H1 (cell line): ENCODE measurements at regions not wholly inside any gene's neighbourhood (a gene's known extent, or its start where the extent isn't known, plus 50 kb on each side); places are given as distances from the start of the nearest gene placed in this dataset.

Experiments
- CTCF ChIA-PET: fragments of 300-600 bp; sonication (Branson Sonifier 250); formaldehyde crosslinking; loops from one replicate; lab custom pipeline; 2021; ENCODE audit not compliant: partially characterized antibody; lab: Charles Lee
- POLR2A ChIA-PET: fragments of 300-600 bp; sonication (Branson Sonifier 250); formaldehyde crosslinking; loops from one replicate; lab custom pipeline; 2021; ENCODE audit warnings: inconsistent platforms; ENCODE audit not compliant: partially characterized antibody; lab: Charles Lee
- DNase-seq, 2 experiments: peaks; one replicate each; pipeline versions ENCODE4 v3.0.0 to v3.0.0-alpha.2; 2010 to 2022; ENCODE audit warnings: low spot score in 2 of 2, low read depth in 1 of 2, mixed read lengths in 1 of 2
- FAIRE-seq: peaks from 2 replicates; lab custom pipeline; 2011; peaks lifted over from hg19 to GRCh38; lab: Jason Lieb, UNC
- H2AFZ ChIP-seq: 2 replicates; pipeline ENCODE4 v1.8.1; 2012; ENCODE audit warnings: low read length, inconsistent platforms
- H2AK5ac ChIP-seq: 2 replicates; pipeline ENCODE4 v1.6.1; 2013; ENCODE audit warnings: low read depth, low read length
- H2BK120ac ChIP-seq: replicated peaks from 2 replicates; pipeline ENCODE3; 2013; ENCODE audit warnings: low read depth, low read length, inconsistent platforms
- H2BK12ac ChIP-seq: 2 replicates; pipeline ENCODE4 v1.6.1; 2013; ENCODE audit warnings: low read depth, low read length
- H2BK15ac ChIP-seq: 2 replicates; pipeline ENCODE4 v1.6.1; 2013; ENCODE audit warnings: low read length
- H2BK20ac ChIP-seq: 2 replicates; pipeline ENCODE4 v1.6.1; 2013; ENCODE audit warnings: low read length
- H2BK5ac ChIP-seq: 2 replicates; pipeline ENCODE4 v1.6.1; 2013; ENCODE audit warnings: low read depth, low read length
- H3K14ac ChIP-seq: 2 replicates; pipeline ENCODE4 v1.6.1; 2013; ENCODE audit warnings: inconsistent platforms; ENCODE audit not compliant: insufficient read length
- H3K18ac ChIP-seq: 2 replicates; pipeline ENCODE4 v1.6.1; 2013; ENCODE audit warnings: low read length; ENCODE audit errors: extremely low read depth
- H3K23ac ChIP-seq: 2 replicates; pipeline ENCODE4 v1.6.1; 2013; ENCODE audit warnings: inconsistent platforms; ENCODE audit not compliant: insufficient read length
- H3K23me2 ChIP-seq: 2 replicates; pipeline ENCODE4 v1.6.1; 2013; ENCODE audit warnings: low read depth, low read length
- H3K27ac ChIP-seq: 2 replicates; pipeline ENCODE4 v1.6.1; 2011; ENCODE audit warnings: low read depth, low read length, inconsistent platforms
- H3K27me3 ChIP-seq, 4 experiments: replicated peaks in 1 of 4; 1 replicate in 1 of 4; 2 replicates in 3 of 4; pipeline versions ENCODE4 v1.6.1 to v1.8.1; 2011 to 2013; ENCODE audit warnings: low read length in 3 of 4, mild to moderate bottlenecking in 3 of 4, inconsistent platforms in 2 of 4, mixed read lengths in 2 of 4, moderate library complexity in 1 of 4; ENCODE audit not compliant: control insufficient read depth in 3 of 4, insufficient read depth in 3 of 4; ENCODE audit errors: extremely low read depth in 1 of 4
- H3K36me3 ChIP-seq, 4 experiments: 2 replicates each; pipeline versions ENCODE4 v1.6.1 to v1.8.1; 2011 to 2013; ENCODE audit warnings: mild to moderate bottlenecking in 4 of 4, low read length in 3 of 4, moderate library complexity in 2 of 4, control low read depth in 1 of 4, inconsistent platforms in 1 of 4; ENCODE audit not compliant: insufficient read depth in 4 of 4, control insufficient read depth in 2 of 4
- H3K4ac ChIP-seq: replicated peaks from 2 replicates; pipeline ENCODE3; 2013; ENCODE audit warnings: low read length, low read depth, mixed read lengths, inconsistent platforms; ENCODE audit not compliant: insufficient read length
- H3K4me1 ChIP-seq, 4 experiments: replicated peaks in 1 of 4; 1 replicate in 1 of 4; 2 replicates in 3 of 4; pipeline versions ENCODE4 v1.6.1 to v1.8.1; 2011 to 2013; ENCODE audit warnings: low read length in 3 of 4, inconsistent platforms in 2 of 4, mixed read lengths in 1 of 4; ENCODE audit not compliant: insufficient read depth in 4 of 4, control insufficient read depth in 3 of 4
- H3K4me2 ChIP-seq, 2 experiments: 2 replicates each; pipeline versions ENCODE4 v1.6.1 to v1.8.1; 2011 to 2013; ENCODE audit warnings: low read depth in 2 of 2, low read length in 2 of 2, control low read depth in 1 of 2, inconsistent platforms in 1 of 2, mild to moderate bottlenecking in 1 of 2; ENCODE audit not compliant: insufficient read depth in 1 of 2
- H3K4me3 ChIP-seq, 4 experiments: fragments of 200-600, 300-600 bp in 1 of 4; sonication (generic), shearing (Covaris generic), sonication (Bioruptor Twin) in 1 of 4; 2 replicates each; pipeline versions ENCODE4 v1.5.1 to v1.8.1; 2011 to 2016; ENCODE audit warnings: low read length in 4 of 4, low read depth in 3 of 4, control low read depth in 2 of 4, inconsistent platforms in 2 of 4, mild to moderate bottlenecking in 2 of 4, mixed read lengths in 1 of 4, moderate library complexity in 1 of 4; ENCODE audit not compliant: insufficient read depth in 2 of 4; ENCODE audit errors: extremely low read depth in 1 of 4
- H3K56ac ChIP-seq: replicated peaks from 2 replicates; pipeline ENCODE3; 2013; ENCODE audit warnings: low read depth, mild to moderate bottlenecking, mixed read lengths, low read length, inconsistent platforms; ENCODE audit not compliant: insufficient read length
- H3K79me1 ChIP-seq: 2 replicates; pipeline ENCODE4 v1.6.1; 2013; ENCODE audit warnings: low read depth, low read length, control low read depth
- H3K79me2 ChIP-seq, 2 experiments: 2 replicates each; pipeline versions ENCODE4 v1.6.1 to v1.8.1; 2012 to 2013; ENCODE audit warnings: low read length in 2 of 2, mild to moderate bottlenecking in 2 of 2, inconsistent platforms in 1 of 2; ENCODE audit not compliant: insufficient read depth in 2 of 2, control insufficient read depth in 1 of 2
- H3K9ac ChIP-seq, 4 experiments: replicated peaks in 1 of 4; 1 replicate in 1 of 4; 2 replicates in 3 of 4; pipeline versions ENCODE4 v1.6.1 to v1.8.1; 2011 to 2013; ENCODE audit warnings: low read depth in 3 of 4, low read length in 3 of 4, control low read depth in 2 of 4, mild to moderate bottlenecking in 2 of 4, moderate library complexity in 2 of 4, inconsistent platforms in 1 of 4; ENCODE audit errors: extremely low read depth in 1 of 4
- H3K9me3 ChIP-seq, 2 experiments: 2 replicates each; pipeline versions ENCODE4 v1.6.1 to v1.8.1; 2012 to 2013; ENCODE audit warnings: mild to moderate bottlenecking in 2 of 2, moderate library complexity in 2 of 2, control low read depth in 1 of 2, inconsistent platforms in 1 of 2, low read depth in 1 of 2, low read length in 1 of 2, mixed read lengths in 1 of 2; ENCODE audit not compliant: insufficient read depth in 2 of 2
- H4K20me1 ChIP-seq, 2 experiments: replicated peaks in 1 of 2; 2 replicates each; pipeline versions ENCODE3 to v1.8.1; 2011 to 2013; ENCODE audit warnings: inconsistent platforms in 2 of 2, low read length in 2 of 2, mild to moderate bottlenecking in 1 of 2; ENCODE audit not compliant: insufficient read depth in 2 of 2, control insufficient read depth in 1 of 2
- H4K5ac ChIP-seq: 2 replicates; pipeline ENCODE4 v1.6.1; 2013; ENCODE audit warnings: low read length, low read depth, mixed read lengths, inconsistent platforms; ENCODE audit not compliant: insufficient read length
- H4K8ac ChIP-seq: 2 replicates; pipeline ENCODE4 v1.8.0; 2013; ENCODE audit warnings: mild to moderate bottlenecking, moderate library complexity, low read length, inconsistent platforms; ENCODE audit not compliant: insufficient read depth; ENCODE audit errors: extremely low read depth
- H4K91ac ChIP-seq: replicated peaks from 2 replicates; pipeline ENCODE3; 2013; ENCODE audit warnings: low read length, mixed read lengths, inconsistent platforms; ENCODE audit not compliant: insufficient read length
- EZH2 ChIP-seq: fragments of 200-600 bp; sonication (generic); IDR thresholded peaks from 2 replicates; pipeline ENCODE4 v1.7.1; 2012; ENCODE audit warnings: low read depth, mild to moderate bottlenecking, moderate library complexity, low read length, inconsistent platforms; ENCODE audit not compliant: severe bottlenecking
- GABPA ChIP-seq: IDR thresholded peaks from 2 replicates; pipeline ENCODE4 v1.6.1; 2011; ENCODE audit warnings: mild to moderate bottlenecking, low read length, moderate library complexity, borderline replicate concordance; ENCODE audit not compliant: insufficient read depth
- JUND ChIP-seq: IDR thresholded peaks from 2 replicates; pipeline ENCODE4 v1.6.1; 2011; ENCODE audit warnings: mild to moderate bottlenecking, improper control_type of control experiment, low read length
- RAD21 ChIP-seq, 2 experiments: IDR thresholded peaks in 1 of 2; conservative IDR thresholded peaks in 1 of 2; 2 replicates each; pipeline ENCODE4 v1.6.1; 2011; ENCODE audit warnings: low read depth in 2 of 2, low read length in 2 of 2, improper control_type of control experiment in 1 of 2, inconsistent platforms in 1 of 2, mild to moderate bottlenecking in 1 of 2, moderate library complexity in 1 of 2
- SP1 ChIP-seq: IDR thresholded peaks from 2 replicates; pipeline ENCODE4 v1.6.1; 2011; ENCODE audit warnings: low read depth, low read length
- WGBS, 2 experiments: shearing (Covaris generic) in 1 of 2; methylation state at CpG; one replicate each; pipeline versions ENCODE4 v1.1.6 to v1.1.7; 2013 to 2015; ENCODE audit warnings: low lambda C conversion rate in 2 of 2, mixed read lengths in 2 of 2, inconsistent platforms in 1 of 2, low coverage in 1 of 2, missing lambda C conversion rate in 1 of 2; ENCODE audit not compliant: insufficient replicate concordance in 2 of 2, insufficient coverage in 1 of 2, insufficient read length in 1 of 2; ENCODE audit errors: extremely low coverage in 1 of 2, missing lambda C conversion rate in 1 of 2; 5-methylcytosine and 5-hydroxymethylcytosine counted together

GRCh38 chr10:4595719-4596319, 230.2 kb upstream of the AKR1E2 start:
- Histone ChIP-seq H2BK15ac (no peak overlapping the region), H3K9ac (no peak overlapping the region), H3K23me2 (no peaks in the 10 kb centered on the region), H3K79me1 (no peaks in the 10 kb centered on the region), H3K4me2 (no peak overlapping the region), H3K4me1 (no peaks in the 10 kb centered on the region), H2AFZ (no peak overlapping the region), H2BK20ac (no peak overlapping the region), H3K9me3 (no peaks in the 10 kb centered on the region), H3K79me2 (no peaks in the 10 kb centered on the region), H2BK120ac (no peak overlapping the region), H3K18ac (no peak overlapping the region), H4K5ac (no peak overlapping the region), H4K8ac (no peak overlapping the region), H3K14ac (no peak overlapping the region), H3K36me3 (no peaks in the 10 kb centered on the region), H3K27me3 (no peaks in the 10 kb centered on the region), H4K20me1 (no peaks in the 10 kb centered on the region), H4K91ac (no peak overlapping the region), H3K4ac (no peak overlapping the region), H2AK5ac (no peak overlapping the region), H3K23ac (no peak overlapping the region), H3K27ac (no peak overlapping the region), H3K4me3 (no peak overlapping the region), H3K56ac (no peak overlapping the region), H2BK12ac (no peak overlapping the region), H2BK5ac (no peak overlapping the region)
- DNase-seq (no peak), FAIRE-seq (no peak)
- 98% methylated on average over 4 of the region's 4 CpGs; no CpG with 5 or more reads in 1 of the 2 experiments for WGBS, 2 experiments
- TF ChIP-seq GABPA (no peak), JUND (no peak), EZH2 (no peak), SP1 (no peak), RAD21 (IDR thresholded peaks at IDR 0.05 in 1 of 2, conservative IDR thresholded peaks at IDR 0.05 in 1 of 2; ENCODE audit: low read depth in 2 of 2, low read length in 2 of 2) (no peak)
- ChIA-PET POLR2A (no interaction called here), CTCF (no interaction called here)
